ENCODE measurements at regions not wholly inside any gene's neighbourhood (a gene's known extent, or its start where the extent isn't known, plus 50 kb on each side); places are given as distances from the start of the nearest gene placed in this dataset.

DNA sequence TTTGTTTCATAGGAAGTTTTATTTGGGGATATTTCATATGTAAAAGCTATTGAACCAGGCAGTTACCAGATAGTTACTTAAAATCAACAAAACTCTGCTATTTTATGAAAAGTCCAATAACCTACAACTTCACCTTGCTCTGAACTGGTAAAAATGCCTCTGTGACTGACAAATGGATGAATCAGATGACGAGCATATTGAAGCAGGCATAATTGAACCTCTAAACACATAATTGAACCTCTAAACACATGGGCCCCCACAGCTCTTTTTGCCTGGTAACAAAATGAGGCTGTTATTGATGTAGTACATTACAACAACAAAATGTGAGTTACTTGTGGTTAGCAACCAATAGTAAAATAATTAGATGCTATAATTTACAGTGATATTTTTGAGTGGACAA lies 99.7 kb downstream of the MBL2 start:
- intact Hi-C loops (cut with DNase I): no loop called here

DNA sequence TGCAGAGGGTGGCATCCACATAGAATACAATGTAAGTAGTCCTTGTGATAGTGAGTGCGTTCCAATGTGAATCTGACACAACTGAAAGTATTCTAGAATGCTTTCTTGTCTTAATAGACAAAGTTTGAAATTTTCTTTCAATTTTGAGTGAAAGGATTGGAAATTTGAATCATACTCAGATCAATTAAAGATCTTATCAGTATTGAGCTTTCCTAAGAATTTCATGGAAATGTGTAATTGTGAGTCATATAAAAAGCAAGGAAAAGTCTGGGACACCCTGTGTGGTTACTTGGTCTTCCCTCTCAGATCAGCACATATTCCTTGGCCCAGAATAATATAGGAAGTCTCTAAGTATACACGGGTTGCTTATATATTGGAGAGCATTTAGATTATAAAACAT lies 99.1 kb downstream of the MBL2 start:
- Histone ChIP-seq H3K27me3 (no peaks in the 10 kb centered on the region), H3K9me3 (no peaks in the 10 kb centered on the region), H3K4me3 (no peak overlapping the region), H3K4me1 (no peaks in the 10 kb centered on the region), H3K27ac (no peak overlapping the region), H3K36me3 (no peaks in the 10 kb centered on the region)
- intact Hi-C loops (cut with DNase I): no loop called here
- DNase-seq (no peak), ATAC-seq (no peak)
- TF ChIP-seq, protein P1, sequence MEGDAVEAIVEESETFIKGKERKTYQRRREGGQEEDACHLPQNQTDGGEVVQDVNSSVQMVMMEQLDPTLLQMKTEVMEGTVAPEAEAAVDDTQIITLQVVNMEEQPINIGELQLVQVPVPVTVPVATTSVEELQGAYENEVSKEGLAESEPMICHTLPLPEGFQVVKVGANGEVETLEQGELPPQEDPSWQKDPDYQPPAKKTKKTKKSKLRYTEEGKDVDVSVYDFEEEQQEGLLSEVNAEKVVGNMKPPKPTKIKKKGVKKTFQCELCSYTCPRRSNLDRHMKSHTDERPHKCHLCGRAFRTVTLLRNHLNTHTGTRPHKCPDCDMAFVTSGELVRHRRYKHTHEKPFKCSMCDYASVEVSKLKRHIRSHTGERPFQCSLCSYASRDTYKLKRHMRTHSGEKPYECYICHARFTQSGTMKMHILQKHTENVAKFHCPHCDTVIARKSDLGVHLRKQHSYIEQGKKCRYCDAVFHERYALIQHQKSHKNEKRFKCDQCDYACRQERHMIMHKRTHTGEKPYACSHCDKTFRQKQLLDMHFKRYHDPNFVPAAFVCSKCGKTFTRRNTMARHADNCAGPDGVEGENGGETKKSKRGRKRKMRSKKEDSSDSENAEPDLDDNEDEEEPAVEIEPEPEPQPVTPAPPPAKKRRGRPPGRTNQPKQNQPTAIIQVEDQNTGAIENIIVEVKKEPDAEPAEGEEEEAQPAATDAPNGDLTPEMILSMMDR (IDR thresholded peaks at IDR 0.05): no peak

More for the DNA sequence above, 99.7 kb downstream of the MBL2 start:
- no peaks in the 10 kb centered on the region for H3K27me3 ChIP-seq
- no peak for DNase-seq
- TF ChIP-seq, protein P1 (IDR thresholded peaks at IDR 0.05): no peak
- no peaks in the 10 kb centered on the region for H3K9me3 ChIP-seq
- H3K36me3 ChIP-seq: no peaks in the 10 kb centered on the region
- H3K4me3 ChIP-seq: no peak overlapping the region
- H3K4me1 ChIP-seq: no peaks in the 10 kb centered on the region
- H3K27ac ChIP-seq: no peak overlapping the region
- ATAC-seq: no peak

DNA sequence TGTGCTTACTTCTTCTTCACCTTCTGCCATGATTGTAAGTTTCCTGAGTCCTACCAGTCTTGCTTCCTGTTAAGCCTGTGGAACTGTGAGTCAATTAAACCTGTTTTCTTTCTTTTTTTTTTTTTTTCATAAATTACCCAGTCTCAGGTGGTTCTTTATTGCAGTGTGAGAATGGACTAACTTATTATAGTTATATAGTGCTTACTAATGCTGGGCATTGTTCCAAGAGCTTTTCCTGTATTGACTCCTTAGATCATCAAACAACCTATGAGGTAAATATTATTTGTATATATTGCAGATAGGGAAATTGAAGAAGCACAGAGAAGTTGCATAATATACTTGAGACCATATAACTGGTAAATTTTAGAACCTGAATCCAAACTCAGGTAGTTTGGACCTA lies 98.1 kb downstream of the MBL2 start:
- TF ChIP-seq, protein P1 (IDR thresholded peaks at IDR 0.05): no peak
- Histone ChIP-seq H3K27ac (no peak overlapping the region), H3K4me1 (no peaks in the 10 kb centered on the region), H3K36me3 (no peaks in the 10 kb centered on the region), H3K4me3 (no peak overlapping the region), H3K9me3 (no peaks in the 10 kb centered on the region), H3K27me3 (no peaks in the 10 kb centered on the region)
- DNase-seq: no peak
- intact Hi-C loops (cut with DNase I): no loop called here
- ATAC-seq: no peak

DNA sequence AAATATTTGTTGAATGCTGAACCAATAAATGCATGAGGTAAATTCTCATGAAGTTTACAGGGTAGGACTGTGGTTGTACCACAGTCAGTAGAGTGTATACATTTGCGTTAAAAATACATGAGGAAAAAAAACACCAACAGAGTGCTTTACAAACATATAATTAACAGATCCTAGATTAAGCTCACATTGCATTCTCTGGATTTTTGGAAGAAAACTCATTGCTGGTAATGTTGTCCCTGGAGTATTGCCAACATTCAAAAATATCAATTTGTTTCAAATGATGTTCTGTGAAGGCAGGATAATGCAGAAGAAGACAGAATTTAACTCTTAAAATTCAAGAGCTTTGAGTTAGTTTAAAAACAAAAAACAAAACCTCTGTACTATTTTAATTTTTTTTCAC lies 95.5 kb downstream of the MBL2 start:
- intact Hi-C loops (cut with DNase I): no loop called here
- no peak overlapping the region for H3K27ac ChIP-seq
- H3K4me1 ChIP-seq: no peaks in the 10 kb centered on the region
- no peak for ATAC-seq
- TF ChIP-seq, protein P1 (IDR thresholded peaks at IDR 0.05): no peak
- H3K4me3 ChIP-seq: no peak overlapping the region
- DNase-seq: no peak
- no peaks in the 10 kb centered on the region for H3K9me3 ChIP-seq
- no peaks in the 10 kb centered on the region for H3K36me3 ChIP-seq
- no peaks in the 10 kb centered on the region for H3K27me3 ChIP-seq

DNA sequence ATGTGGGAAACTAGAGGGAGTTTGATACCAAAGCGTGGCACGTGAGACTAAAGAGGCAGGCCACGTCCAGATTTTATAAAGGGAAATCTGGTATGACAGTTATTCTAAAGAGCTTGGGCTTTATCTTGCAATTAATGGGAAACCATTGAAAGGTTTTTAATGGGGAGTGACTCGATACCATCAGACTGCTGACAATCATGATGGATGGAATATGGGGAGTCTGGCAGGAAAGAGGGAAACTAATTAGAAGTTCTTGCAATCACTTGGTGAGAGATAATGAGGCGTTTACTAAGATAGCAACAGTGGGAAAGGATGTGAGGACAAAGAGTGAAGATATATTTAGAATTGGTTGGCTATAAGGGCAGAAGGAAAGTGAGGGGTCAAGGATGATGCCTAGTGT lies 94.0 kb downstream of the MBL2 start:
- ATAC-seq (no peak), DNase-seq (no peak)
- Histone ChIP-seq H3K4me1 (no peaks in the 10 kb centered on the region), H3K27me3 (no peaks in the 10 kb centered on the region), H3K27ac (no peak overlapping the region), H3K4me3 (no peak overlapping the region), H3K9me3 (no peaks in the 10 kb centered on the region), H3K36me3 (no peaks in the 10 kb centered on the region)
- TF ChIP-seq, protein P1 (IDR thresholded peaks at IDR 0.05): no peak
- intact Hi-C loops (cut with DNase I): no loop called here

DNA sequence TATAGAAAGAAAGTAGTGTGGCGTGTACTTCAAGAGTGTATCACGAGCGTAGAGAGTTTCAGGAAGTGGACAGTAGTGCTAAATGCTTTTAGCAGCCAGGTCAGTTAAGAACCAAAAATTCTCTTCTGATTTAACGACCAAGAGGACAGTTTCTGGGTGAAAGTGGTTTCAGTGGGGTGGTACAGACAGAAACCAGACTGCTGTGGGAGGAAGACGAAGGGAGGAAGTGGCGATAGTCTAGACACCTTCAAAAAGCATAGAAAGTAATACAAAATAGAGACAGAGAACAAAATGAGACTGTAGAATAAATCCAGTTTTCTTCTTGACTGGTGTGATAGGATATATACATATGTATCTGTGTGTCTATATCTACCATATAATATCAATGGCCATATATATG lies 93.5 kb downstream of the MBL2 start:
- Histone ChIP-seq H3K9me3 (no peaks in the 10 kb centered on the region), H3K27ac (no peak overlapping the region), H3K4me3 (no peak overlapping the region), H3K27me3 (no peaks in the 10 kb centered on the region), H3K4me1 (no peaks in the 10 kb centered on the region), H3K36me3 (no peaks in the 10 kb centered on the region)
- intact Hi-C loops (cut with DNase I): no loop called here
- ATAC-seq (no peak), DNase-seq (no peak)
- TF ChIP-seq, protein P1 (IDR thresholded peaks at IDR 0.05): no peak

All from upper lobe of right lung (tissue), 1 donor.